HG03139 (cell line): ENCODE measurements at regions not wholly inside any gene's neighbourhood (a gene's known extent, or its start where the extent isn't known, plus 50 kb on each side); places are given as distances from the start of the nearest gene placed in this dataset.

Source experiments
- ATAC-seq: cut with Tn5 transposase; IDR thresholded peaks from one replicate; pipeline ENCODE4 v1.9.1; 2021; ENCODE audit not compliant: unreplicated experiment

DNA sequence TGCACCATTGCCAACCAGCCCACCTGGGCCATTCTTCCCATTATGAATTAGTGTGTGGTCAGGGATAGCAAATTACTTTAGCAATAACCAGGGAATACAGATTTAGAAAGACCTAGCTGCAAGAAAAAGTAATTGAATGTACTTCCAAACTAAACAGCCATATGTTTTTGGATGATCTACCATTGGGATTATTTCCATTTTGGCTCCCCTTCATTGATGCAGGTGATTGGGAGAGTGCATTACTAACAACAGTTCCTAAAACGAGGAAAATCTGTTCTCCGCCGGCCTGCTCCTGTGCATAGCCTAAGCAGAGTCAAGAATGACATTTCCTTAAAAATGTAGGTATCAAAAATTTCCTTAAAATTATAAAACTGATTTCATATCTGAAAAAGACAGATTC, 58.5 kb downstream of the MAIP1 start:
- ATAC-seq = no peak

DNA sequence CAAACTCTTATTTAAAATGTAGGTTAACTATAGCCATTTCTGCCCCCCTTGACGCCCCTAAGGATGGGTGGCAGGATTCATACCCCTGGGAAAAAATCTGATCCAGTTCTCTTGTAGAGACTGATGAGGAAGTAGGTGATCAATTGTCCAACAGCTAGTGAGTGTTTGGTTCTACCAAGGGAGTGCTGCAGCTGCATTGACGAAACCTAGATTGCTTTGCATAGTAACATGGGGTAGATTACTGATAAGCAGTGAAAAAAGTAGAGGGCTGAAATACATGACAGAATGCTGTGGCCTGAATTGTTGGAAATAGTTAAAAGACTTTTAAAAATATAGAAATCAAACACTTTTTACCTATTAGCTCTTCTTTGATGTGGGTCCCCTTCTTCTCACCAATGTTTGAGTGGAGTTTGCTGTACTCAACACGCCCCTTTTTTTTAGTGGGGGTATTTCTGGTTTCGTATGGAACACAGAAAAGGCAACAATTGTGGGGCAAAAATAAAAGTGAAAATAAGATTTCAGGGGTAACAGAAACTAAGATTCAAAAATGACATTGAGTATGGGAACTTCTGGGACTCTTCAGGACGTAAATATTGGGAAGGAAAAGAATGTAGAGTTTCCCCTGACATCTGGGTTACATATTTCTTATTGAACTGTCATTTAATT, 66.2 kb downstream of the MAIP1 start:
- no peak for ATAC-seq

DNA sequence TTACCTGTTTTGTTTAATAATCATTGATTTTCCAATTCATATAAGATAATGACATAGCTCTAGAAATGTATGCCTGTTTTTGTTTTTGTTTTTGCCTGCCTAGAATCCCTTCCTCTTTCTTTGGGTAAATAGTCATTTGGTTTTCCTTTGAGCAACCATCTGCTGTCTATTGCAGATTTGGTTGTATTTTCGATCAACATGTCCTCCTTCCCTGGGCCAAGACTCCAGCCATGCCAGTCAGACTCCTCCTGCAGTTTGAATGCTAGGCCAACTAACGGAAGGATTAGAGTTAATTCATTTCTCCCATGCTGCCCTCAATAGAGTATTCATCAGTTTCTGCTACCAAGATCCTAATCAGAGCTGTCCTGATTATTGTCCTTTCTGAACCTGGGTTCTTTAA, 67.1 kb downstream of the MAIP1 start:
- no peak for ATAC-seq

DNA sequence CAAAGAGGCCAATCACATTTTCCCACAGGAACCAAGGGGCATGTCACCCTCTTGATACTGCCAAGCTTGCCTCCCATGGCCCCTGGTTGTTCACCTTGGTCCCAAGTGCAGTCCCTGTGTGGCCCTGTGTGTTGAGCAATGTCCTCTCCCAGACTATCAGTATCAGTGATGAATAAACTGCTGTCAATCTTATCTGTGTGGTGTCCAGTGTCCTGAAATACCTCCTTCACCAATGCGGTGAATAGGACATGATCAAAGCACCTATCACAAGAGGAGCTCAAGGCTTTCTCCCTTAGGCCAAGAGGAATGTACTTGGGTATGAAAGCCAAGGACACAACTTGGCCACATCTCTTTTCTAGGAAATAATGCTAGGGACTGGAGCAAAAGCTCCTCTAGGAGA, 68.2 kb downstream of the MAIP1 start:
- no peak for ATAC-seq

DNA sequence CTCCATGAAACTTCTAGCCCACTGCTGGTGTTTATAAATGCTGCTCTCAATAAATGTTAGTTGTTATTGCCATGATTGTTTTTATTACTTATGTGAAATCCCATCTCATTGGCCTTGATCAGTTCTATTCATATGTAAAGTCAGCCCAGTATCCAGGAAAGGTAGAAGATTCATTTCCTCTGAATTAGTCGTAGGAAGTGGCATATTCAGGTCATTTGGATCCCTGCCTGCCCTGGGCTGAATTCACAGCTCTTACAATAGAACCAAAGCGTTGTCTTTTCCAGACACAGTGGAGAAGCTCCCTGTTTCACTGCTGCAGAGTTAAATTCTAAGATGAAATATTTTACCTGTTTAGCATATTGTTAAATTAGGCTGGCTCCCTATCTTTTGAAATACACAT, 70.3 kb downstream of the MAIP1 start:
- no peak for ATAC-seq

DNA sequence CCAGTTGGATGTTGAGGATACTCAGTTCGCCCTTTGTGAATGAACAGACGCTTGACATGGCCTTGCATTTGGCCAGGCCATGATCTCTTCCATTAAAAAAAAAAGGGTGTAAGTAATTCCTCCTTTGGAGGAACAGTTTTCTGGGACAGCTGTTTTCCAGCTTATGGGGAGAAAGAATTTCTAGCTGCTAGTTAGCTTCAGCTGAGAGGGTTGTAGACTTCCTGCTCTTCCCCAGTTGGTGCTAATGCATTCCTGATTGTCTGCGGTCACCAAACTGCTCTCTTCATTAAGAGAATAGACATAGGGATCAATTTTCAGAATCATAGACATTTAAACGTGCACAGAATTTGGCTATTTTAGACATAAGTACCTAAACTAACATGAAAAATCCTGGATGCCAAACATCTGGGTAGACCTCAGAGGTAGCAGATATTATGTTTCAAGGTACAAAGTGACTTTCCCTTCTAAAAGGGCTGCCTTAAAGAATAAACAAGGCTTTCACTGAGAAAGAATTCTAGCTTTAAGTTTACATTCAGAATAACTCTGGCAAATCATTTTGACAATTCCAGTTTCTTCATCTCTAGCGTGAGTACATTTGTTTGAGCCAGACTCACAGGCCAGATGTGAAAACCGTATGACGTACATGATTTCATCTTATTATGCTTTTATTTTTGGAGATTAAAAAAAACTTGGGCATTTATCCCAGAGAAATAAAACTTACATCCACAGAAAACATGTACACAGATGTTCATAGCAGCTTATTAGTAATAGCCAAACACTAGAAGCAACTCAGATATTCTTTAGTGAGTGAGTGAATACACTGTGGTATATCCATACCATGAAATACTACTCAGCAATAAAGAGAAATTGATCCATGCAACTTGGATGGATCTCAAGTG, 71.2 kb downstream of the MAIP1 start:
- ATAC-seq = no peak

DNA sequence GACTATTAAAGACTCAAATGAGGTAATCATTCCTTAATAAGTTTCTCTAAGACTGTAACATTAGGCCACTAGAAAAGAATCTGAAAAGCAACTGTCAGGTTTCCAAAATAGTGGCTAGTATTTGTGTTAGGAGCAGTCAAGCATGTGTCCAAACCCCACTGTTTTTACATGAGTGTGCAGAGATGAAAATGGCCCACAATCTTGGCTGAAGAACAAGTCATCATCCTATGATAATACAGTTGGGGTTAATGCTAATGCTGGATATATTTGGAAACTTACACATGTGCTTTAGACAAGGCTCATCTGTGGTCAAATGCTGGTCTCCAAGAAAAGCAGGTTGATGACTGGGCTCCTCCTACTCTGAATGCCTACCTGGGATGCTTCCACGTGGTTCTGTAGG, 73.6 kb downstream of the MAIP1 start:
- ATAC-seq = no peak

DNA sequence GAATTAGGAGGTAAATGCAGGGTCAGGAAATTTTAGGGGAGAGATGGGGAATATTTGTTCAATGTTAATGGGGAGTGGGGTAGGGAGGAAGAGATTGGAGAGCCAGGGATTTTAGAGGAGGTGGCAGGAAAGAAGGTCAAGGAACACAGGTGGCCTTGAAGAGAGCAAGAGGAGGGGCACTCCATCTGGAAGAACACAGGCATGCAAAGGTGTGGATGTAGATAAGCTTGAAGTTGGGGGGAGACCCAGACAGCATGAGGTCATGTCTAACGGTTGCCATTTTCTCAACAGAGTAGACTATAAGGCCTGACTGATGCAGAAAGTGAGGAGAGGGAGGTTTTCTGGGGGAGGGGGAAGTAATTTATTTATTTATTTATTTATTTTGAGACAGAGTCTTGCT, 77.5 kb downstream of the MAIP1 start:
- no peak for ATAC-seq

DNA sequence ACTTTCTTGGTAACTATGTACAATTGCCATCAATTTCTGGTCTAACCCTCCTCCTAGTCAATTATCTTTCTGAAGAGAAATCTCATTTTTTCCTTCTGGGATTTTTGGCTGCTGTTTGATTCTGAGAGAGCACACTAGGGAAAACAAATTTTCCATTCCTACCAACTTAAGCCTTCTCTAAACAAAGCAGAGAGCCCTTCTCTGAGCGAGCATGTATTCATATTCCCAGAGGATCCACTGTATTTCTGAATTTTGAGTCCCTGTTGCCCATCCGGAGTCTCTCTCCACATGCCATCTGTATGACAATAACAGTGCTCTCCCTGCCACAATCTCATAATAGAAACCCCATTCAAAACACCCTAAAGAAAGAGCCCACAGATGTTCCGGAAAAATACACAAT, 78.5 kb downstream of the MAIP1 start:
- no peak for ATAC-seq

DNA sequence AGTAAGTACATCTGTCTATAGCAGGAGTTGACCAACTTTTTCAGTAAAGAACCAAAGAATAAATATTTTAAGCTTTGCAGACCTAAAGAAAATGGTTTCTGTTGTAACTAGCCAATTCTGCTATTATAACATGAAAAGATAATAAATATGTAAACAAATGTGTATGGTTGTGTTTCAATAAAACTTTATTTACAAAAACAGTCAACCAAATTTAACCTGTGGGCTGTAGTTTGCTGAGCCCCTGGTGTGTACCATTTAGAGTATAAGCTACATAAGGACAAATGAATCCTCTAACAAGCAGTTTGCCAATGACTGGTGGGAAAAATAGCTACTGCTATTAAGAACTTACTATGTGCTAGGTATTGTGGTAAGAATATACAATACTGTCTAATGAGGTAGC, 79.4 kb downstream of the MAIP1 start:
- no peak for ATAC-seq

DNA sequence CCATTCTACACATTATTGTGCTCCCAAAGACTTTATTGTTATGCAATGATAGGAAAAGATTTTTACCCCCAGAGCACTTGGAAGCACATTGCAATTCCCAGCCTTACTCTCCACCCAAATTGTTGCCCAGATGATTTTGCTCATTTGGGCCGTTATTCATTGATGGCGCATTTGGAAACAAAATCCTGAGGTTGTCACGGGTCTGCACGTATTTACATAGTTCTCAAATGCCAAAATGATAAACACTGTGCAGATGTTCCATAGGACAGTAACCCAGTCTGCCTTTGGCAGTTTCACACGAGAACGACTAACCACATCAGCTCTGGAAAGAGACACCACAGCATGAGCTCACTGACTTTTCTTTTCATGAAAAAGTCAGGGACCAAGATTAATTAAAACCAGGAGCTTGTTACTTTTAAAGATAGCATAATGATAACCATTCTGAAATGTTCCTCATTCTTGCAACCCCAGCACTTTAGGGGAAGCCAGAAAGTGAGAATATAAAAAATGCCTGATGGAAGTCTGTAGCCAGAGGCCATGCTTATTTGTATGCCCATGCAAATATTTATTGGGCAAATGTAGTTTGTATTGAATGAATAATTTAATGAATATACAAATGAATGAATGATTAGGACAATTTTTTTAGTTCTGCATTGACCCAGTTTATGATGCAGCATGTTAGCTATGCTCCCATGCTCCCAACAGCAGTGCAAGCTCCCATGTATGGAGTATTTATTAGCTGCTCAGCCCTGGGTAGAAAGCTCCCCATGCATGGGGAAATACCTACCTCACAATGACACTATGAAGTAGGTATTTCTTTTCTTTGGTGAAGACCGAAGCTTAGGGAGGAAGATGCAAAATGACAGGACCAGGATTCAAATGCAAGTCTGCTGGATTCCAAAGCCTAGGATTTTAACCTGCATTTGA, 84.6 kb downstream of the MAIP1 start:
- no peak for ATAC-seq

DNA sequence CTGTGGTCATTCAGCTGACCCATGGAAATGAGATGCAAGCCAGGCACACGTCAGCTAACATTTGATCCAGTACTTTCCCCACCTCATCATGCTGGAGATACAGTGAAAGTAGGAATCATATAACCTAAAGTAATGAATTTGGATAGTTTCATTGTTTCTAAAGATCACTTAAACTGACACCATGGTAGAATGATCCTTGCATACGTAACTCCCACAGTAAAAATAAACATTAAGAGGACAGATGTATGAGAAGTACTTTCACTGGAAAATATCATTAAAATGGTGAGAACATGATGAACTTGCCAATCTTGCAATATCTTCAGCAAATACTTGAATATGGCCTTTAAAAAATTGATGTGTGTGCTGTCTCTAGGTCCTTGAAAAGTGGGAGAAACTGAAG, 85.4 kb downstream of the MAIP1 start:
- ATAC-seq = no peak

DNA sequence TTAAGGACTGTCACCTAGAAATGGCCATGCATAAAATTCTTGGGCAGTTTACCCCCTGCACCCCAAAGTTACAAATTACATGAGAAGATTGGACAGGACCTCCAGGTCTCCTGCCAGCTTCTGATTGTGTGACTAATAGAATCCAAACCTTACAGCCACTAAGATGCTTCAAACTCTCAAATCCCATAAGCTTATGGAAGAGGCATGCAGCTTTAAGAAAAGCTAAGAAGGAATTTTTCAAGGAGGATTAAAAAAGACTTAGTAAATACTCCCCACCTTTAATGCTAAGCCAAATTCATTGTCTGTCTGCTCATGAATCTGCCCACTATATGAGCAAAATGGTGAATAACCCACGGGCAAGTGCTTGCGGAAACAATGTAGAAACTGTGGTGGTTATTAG, 86.3 kb downstream of the MAIP1 start:
- no peak for ATAC-seq

DNA sequence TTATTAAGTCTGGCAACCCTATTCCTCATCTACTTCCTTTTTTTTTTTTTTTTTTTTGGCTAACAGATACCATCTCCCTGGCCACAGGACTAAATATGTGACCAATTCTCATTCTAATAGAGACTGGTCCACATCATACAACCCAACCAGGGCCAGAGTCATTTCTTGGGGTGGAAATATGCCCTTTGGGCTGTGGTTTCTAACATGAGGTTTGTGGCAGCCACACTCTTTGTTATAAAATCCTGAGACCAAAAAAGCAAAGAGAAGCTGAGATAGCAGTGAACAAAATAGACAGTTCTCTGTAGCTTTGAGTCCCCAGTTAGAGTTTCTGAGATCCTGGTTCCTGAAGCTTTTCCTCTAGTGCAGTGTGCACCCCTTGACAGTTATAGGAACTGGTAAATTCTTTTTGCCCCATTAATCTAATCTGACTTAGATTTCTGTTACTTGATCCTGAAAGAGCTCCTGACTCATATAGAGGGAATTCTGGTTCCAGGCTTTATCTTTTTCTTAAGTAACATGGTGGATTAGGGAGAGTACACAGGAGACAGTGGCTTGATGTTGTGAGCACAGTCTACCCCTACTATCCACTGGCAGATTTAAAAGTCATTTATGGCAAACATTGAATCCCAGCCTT, 86.8 kb downstream of the MAIP1 start:
- ATAC-seq = no peak

DNA sequence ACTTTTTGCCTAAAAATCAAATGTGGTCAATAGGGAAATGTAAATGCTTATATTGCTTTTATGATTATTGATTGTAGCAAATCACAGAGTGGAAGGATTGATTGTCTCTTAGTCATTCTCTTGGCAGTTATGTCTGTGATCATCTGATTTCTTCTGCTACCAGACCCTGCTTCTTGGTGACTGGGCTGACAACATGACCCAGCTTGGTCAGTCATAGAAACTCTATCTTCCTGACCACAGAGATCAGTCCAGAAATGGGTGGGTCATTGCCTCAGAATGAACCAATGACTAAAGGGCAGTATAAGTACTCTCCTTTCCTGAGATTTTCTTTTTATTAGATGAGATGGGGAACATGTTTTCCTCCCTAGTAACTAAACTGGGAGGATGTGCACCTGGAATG, 87.6 kb downstream of the MAIP1 start:
- no peak for ATAC-seq

DNA sequence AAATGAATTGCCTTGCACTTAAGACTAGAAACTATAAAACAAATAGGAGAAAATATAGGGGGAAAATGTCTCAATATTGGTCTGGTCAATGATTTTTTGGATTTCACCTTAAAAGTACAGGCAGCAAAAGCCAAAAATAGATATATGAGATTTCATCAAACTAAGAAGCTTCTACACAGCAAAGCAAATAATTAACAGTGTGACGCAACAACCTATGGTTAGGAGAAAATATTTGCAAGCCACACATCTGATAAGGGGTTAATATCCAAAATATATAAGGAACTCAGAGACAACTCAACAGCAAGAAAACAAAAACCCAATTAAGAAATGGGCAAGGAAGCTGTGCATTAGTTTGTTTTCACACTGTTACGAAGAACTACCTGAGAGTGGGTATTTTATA, 89.1 kb downstream of the MAIP1 start:
- no peak for ATAC-seq

DNA sequence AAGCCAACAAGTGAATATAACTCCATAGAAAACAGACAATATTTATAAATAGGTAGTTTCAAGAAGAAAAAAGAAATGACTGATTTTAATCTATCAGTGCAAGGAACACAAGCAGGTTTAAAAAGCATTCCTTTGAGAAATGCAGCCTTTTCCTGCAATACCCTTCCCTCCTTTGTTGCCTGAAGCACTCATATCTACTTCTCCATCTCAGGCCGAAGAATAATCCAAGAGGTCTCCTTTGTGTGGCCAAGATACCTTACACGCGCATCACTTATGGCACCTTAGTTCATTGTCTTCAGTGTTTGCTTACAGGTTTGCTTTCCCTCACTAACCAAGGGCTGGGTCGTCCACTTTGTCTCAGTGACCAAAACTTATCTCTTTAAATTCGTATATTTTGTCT, 93.0 kb downstream of the MAIP1 start:
- no peak for ATAC-seq

DNA sequence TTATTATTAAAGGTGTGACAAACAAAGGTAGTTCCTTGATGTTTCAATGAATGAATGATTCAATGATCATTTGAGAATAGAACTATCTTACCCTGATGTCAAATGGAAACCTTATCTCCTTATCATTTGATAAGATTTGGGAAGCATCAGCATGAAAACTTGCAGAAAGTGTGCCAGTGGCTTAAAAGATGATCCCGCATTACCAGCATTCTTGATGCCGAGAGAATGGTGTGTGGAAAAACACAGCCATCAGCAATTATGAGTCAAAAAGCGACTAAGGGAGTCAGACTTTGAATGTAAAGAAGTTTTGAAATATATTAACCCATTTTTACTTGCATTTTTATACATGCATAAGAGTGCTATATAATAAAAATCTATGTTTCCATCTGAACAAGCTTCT, 93.7 kb downstream of the MAIP1 start:
- ATAC-seq = no peak

DNA sequence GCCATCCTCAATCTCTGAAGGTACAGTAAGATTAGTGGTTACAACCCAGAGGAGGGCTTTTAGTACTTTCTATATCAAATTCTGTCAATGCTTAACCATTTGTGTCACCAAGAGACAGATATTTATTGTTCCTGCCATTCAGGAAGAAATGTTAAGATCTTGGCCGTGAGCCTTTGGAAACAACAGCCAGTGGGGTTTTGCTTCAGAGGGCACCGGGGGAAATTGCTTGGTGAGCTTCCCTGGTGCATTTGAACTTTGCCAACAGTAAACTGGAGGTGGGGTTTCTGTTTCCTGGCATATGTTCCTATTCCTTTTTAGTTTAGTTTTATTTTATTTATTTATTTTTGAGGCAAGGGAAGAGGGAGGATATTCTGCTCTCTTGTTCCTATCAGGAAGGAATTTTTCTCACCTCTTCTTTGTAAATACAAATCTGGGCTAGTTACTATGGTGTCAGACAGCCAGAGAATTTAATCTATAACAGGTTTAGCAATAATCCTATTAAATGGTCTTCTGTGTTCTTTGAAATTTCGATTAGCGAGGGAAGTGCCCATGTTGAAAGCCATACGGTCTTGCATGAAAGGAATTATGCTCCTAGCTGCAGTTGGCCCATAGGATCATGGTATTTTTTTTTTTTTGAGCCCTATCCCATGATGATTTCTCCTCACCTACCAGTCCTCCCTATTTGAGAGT, 95.7 kb downstream of the MAIP1 start:
- no peak for ATAC-seq

DNA sequence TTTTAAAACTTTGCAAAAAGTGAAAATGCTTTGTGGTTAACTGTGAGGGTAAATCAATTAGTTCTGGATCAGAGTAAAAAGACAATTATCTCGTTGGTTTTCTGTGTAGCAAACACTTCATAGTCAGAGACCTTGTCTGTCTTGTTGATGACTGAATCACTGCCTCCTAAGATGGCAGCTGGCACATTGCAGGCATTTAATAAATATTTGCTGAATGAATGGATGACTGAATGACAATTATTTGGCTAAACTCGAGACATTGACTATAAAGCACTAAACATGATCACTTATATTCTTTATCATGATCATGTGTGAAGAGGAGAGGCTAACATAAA, 96.2 kb downstream of the MAIP1 start:
- ATAC-seq = no peak

DNA sequence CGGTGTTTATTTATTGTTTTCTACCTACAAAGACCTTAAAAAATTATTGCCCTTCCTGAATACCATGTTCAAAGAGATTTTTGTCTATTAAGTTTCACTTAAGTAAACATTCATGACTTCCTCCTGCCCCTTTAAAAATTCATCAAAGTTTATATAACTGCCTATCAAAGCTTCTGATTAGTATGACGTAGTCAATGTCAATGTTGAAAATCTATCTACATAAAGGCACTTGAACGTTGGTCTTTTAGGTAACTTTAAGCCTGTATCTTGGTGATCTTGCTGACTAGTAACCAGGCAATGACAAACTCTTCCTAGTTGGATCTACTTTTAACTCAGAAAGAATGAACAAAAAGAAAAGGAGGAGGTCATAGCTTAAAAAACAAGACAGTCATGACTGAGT, 97.2 kb downstream of the MAIP1 start:
- ATAC-seq = no peak
